ENCODE measurements at regions not wholly inside any gene's neighbourhood (a gene's known extent, or its start where the extent isn't known, plus 50 kb on each side); places are given as distances from the start of the nearest gene placed in this dataset.

DNA sequence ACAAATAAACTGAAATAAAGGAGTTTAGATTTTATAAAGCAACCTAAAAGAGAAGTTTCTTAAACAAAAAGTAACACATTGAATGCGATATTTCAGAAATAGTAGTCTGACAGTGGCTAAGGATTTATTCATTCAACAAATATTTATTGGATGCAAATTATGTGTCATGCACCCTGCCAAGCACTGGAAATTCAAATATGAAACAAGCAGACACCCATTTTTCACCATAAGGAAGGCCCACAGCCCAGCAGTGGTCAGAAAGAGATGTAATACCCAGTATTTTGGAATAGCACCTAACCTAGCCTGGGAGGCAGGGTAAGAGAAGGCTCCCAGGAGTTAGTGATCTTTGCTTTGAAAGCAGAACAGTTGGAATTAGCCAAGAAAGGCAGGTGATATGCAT, 855.1 kb upstream of the TENM3 start:
- Histone ChIP-seq H3K4me3 (ENCODE audit: insufficient read depth, low read depth, low read length) (no peak overlapping the region), H3K36me3 (replicated peaks; ENCODE audit: control insufficient read depth, insufficient read depth, low read length) (no peaks in the 10 kb centered on the region), H3K27me3 (ENCODE audit: control insufficient read depth, insufficient read depth, low read length) (no peaks in the 10 kb centered on the region)
- no peak for DNase-seq

GRCh38 chr4:181416966-181417365, 826.2 kb upstream of the TENM3 start:
- DNase-seq: no peak
- H3K4me3 ChIP-seq (ENCODE audit: insufficient read depth, low read depth, low read length): no peak overlapping the region
- H3K36me3 ChIP-seq (replicated peaks; ENCODE audit: control insufficient read depth, insufficient read depth, low read length): no peaks in the 10 kb centered on the region
- no peaks in the 10 kb centered on the region for H3K27me3 ChIP-seq (ENCODE audit: control insufficient read depth, insufficient read depth, low read length)

GRCh38 chr4:181418496-181418895, 824.7 kb upstream of the TENM3 start:
- no peaks in the 10 kb centered on the region for H3K27me3 ChIP-seq (ENCODE audit: control insufficient read depth, insufficient read depth, low read length)
- no peaks in the 10 kb centered on the region for H3K36me3 ChIP-seq (replicated peaks; ENCODE audit: control insufficient read depth, insufficient read depth, low read length)
- no peak overlapping the region for H3K4me3 ChIP-seq (ENCODE audit: insufficient read depth, low read depth, low read length)
- DNase-seq: no peak

- Histone ChIP-seq H3K27me3 (ENCODE audit: control insufficient read depth, insufficient read depth, low read length) (no peaks in the 10 kb centered on the region), H3K4me3 (ENCODE audit: insufficient read depth, low read depth, low read length) (no peak overlapping the region), H3K36me3 (replicated peaks; ENCODE audit: control insufficient read depth, insufficient read depth, low read length) (no peaks in the 10 kb centered on the region)
- DNase-seq: no peak
Measured at GRCh38 chr4:181420950-181421349, 822.3 kb upstream of the TENM3 start.

GRCh38 chr4:181424362-181425016, 818.7 kb upstream of the TENM3 start:
- Histone ChIP-seq H3K4me3 (ENCODE audit: insufficient read depth, low read depth, low read length) (no peak overlapping the region), H3K36me3 (replicated peaks; ENCODE audit: control insufficient read depth, insufficient read depth, low read length) (no peaks in the 10 kb centered on the region), H3K27me3 (ENCODE audit: control insufficient read depth, insufficient read depth, low read length) (no peaks in the 10 kb centered on the region)
- no peak for DNase-seq

DNA sequence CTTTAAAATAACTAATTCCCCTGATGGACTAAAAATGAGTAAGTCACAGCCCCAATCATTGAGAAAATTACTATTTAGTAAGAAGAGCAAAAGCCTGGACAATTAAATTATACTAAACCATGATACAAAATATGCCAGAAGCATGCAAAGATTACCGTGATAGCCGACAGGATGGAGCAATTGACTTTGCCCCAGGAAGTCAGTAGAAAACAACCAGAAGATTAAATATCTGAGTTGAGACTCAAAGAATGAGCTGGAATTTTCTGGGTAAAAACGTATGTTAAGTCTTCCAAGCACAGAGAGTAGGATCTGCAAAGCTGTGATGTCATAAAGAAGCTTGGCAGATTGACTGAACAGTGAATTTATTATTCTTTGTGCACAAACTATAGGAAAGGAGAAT, 816.1 kb upstream of the TENM3 start:
- Histone ChIP-seq H3K4me3 (ENCODE audit: insufficient read depth, low read depth, low read length) (no peak overlapping the region), H3K36me3 (replicated peaks; ENCODE audit: control insufficient read depth, insufficient read depth, low read length) (no peaks in the 10 kb centered on the region), H3K27me3 (ENCODE audit: control insufficient read depth, insufficient read depth, low read length) (no peaks in the 10 kb centered on the region)
- DNase-seq: no peak

- H3K36me3 ChIP-seq (replicated peaks; ENCODE audit: control insufficient read depth, insufficient read depth, low read length): no peaks in the 10 kb centered on the region
Measured at GRCh38 chr4:181431006-181431405, 812.2 kb upstream of the TENM3 start.

GRCh38 chr4:181431661-181432060, 811.5 kb upstream of the TENM3 start:
- no peaks in the 10 kb centered on the region for H3K27me3 ChIP-seq (ENCODE audit: control insufficient read depth, insufficient read depth, low read length)
- DNase-seq: no peak
- H3K4me3 ChIP-seq (ENCODE audit: insufficient read depth, low read depth, low read length): no peak overlapping the region
- no peaks in the 10 kb centered on the region for H3K36me3 ChIP-seq (replicated peaks; ENCODE audit: control insufficient read depth, insufficient read depth, low read length)

More at GRCh38 chr4:181431006-181431405, 812.2 kb upstream of the TENM3 start:
- Histone ChIP-seq H3K4me3 (ENCODE audit: insufficient read depth, low read depth, low read length) (no peak overlapping the region), H3K27me3 (ENCODE audit: control insufficient read depth, insufficient read depth, low read length) (no peaks in the 10 kb centered on the region)
- DNase-seq: no peak

DNA sequence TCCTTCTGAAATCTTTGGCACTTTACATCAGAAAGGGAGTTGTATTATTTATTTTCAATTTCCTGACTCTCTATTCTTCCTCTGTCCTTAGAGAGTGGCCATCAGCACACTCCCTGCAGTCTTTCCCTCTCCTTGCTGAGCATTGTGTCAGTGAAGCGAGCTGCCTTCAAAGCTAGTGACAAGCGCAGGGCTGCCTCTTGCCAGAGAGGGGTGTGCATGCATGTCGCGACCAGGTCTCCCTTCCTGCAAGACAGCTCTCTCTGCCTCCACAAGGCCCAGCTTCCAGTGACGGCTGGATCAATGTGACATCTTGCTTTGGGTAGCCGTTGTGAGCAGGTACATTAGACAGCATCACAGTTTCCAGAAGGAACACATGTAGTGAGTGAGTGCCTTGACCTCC, 810.9 kb upstream of the TENM3 start:
- DNase-seq: peak; percentile 10
- no peaks in the 10 kb centered on the region for H3K27me3 ChIP-seq (ENCODE audit: control insufficient read depth, insufficient read depth, low read length)
- H3K4me3 ChIP-seq (ENCODE audit: insufficient read depth, low read depth, low read length): no peak overlapping the region
- H3K36me3 ChIP-seq (replicated peaks; ENCODE audit: control insufficient read depth, insufficient read depth, low read length): no peaks in the 10 kb centered on the region

GRCh38 chr4:181437895-181438294, 805.3 kb upstream of the TENM3 start:
- DNase-seq: peak; percentile 6
- H3K36me3 ChIP-seq (replicated peaks; ENCODE audit: control insufficient read depth, insufficient read depth, low read length): no peaks in the 10 kb centered on the region
- H3K27me3 ChIP-seq (ENCODE audit: control insufficient read depth, insufficient read depth, low read length): no peaks in the 10 kb centered on the region
- H3K4me3 ChIP-seq (ENCODE audit: insufficient read depth, low read depth, low read length): no peak overlapping the region

DNA sequence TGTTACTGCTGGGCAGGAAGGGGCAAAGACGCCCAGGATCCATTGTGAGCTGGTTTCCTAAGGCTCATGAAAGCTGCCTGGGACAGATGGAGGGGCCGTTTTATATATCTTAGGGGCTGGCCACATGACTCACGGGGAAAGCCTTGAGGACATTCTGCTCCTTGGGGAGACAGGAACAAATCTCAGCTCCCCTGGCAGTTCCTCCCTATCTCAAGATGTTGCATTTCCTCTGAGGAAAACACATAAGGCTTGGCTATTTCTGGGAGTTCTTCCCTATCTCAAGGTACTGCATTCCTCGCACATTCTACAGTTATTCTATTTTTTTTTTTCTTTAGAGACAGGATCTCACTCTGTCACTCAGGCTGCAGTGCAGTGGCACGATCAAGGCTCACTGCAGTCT, 804.6 kb upstream of the TENM3 start:
- Histone ChIP-seq H3K36me3 (replicated peaks; ENCODE audit: control insufficient read depth, insufficient read depth, low read length) (no peaks in the 10 kb centered on the region), H3K27me3 (ENCODE audit: control insufficient read depth, insufficient read depth, low read length) (no peaks in the 10 kb centered on the region), H3K4me3 (ENCODE audit: insufficient read depth, low read depth, low read length) (no peak overlapping the region)
- no peak for DNase-seq

GRCh38 chr4:181443021-181443420, 800.2 kb upstream of the TENM3 start:
- Histone ChIP-seq H3K27me3 (ENCODE audit: control insufficient read depth, insufficient read depth, low read length) (no peaks in the 10 kb centered on the region), H3K36me3 (replicated peaks; ENCODE audit: control insufficient read depth, insufficient read depth, low read length) (no peaks in the 10 kb centered on the region), H3K4me3 (ENCODE audit: insufficient read depth, low read depth, low read length) (no peak overlapping the region)
- no peak for DNase-seq

DNA sequence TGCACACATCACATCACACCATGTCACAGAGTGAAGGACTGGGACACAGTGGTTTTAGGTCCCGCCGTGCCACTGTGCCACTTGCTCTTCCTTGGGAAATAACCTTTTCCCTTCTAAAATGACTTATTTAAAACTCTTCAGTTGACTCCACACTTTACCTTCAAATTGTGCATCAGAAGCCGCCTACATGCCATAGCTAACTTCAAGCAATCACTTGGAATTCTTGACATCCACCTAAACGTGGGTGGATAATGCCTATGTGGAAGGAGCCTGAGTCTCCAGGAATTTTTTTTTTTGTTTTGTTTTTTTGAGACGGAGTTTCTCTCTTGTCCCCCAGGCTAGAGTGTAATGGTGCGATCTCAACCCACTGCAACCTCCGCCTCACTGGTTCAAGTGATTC, 777.4 kb upstream of the TENM3 start:
- no peaks in the 10 kb centered on the region for H3K36me3 ChIP-seq (replicated peaks; ENCODE audit: control insufficient read depth, insufficient read depth, low read length)
- no peak overlapping the region for H3K4me3 ChIP-seq (ENCODE audit: insufficient read depth, low read depth, low read length)
- no peak for DNase-seq
- H3K27me3 ChIP-seq (ENCODE audit: control insufficient read depth, insufficient read depth, low read length): no peaks in the 10 kb centered on the region

GRCh38 chr4:181468451-181468850, 774.8 kb upstream of the TENM3 start:
- no peak overlapping the region for H3K4me3 ChIP-seq (ENCODE audit: insufficient read depth, low read depth, low read length)
- no peaks in the 10 kb centered on the region for H3K27me3 ChIP-seq (ENCODE audit: control insufficient read depth, insufficient read depth, low read length)
- H3K36me3 ChIP-seq (replicated peaks; ENCODE audit: control insufficient read depth, insufficient read depth, low read length): no peaks in the 10 kb centered on the region
- DNase-seq: no peak

- Histone ChIP-seq H3K27me3 (ENCODE audit: control insufficient read depth, insufficient read depth, low read length) (no peaks in the 10 kb centered on the region), H3K36me3 (replicated peaks; ENCODE audit: control insufficient read depth, insufficient read depth, low read length) (no peaks in the 10 kb centered on the region), H3K4me3 (ENCODE audit: insufficient read depth, low read depth, low read length) (no peak overlapping the region)
- DNase-seq: no peak
Measured at GRCh38 chr4:181470306-181470705, 772.9 kb upstream of the TENM3 start.

DNA sequence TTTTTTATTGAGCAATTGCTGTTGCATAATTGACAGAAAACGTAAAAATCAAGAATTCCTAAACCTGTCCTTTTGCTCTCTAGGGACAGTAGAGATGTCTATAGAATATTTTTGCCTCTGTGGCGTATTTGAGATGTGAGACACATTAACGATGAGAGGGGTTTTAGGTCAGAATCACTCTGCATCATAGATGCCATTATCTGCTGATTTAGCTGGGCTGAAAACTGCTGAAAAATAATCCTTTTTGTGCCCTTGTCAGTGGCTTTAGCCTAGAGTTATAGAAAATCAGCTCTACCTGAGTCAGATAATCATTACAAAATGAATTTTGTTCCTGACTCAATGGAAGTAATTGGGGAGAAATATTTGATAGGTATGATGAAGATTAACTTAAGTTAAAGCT, 767.8 kb upstream of the TENM3 start:
- no peaks in the 10 kb centered on the region for H3K27me3 ChIP-seq (ENCODE audit: control insufficient read depth, insufficient read depth, low read length)
- no peak overlapping the region for H3K4me3 ChIP-seq (ENCODE audit: insufficient read depth, low read depth, low read length)
- no peak for DNase-seq
- no peaks in the 10 kb centered on the region for H3K36me3 ChIP-seq (replicated peaks; ENCODE audit: control insufficient read depth, insufficient read depth, low read length)

Data from H7 (cell line).